ENCODE measurements at regions not wholly inside any gene's neighbourhood (a gene's known extent, or its start where the extent isn't known, plus 50 kb on each side); places are given as distances from the start of the nearest gene placed in this dataset.

- Histone ChIP-seq H3K4me3 (ENCODE audit: low read length in 2 of 2) (no peak overlapping the region), H3K4me1 (ENCODE audit: control insufficient read depth in 1 of 2, insufficient read depth in 2 of 2, low read length in 2 of 2) (no peaks in the 10 kb centered on the region), H3K36me3 (ENCODE audit: control insufficient read depth in 1 of 2, insufficient read depth in 2 of 2, low read length in 1 of 2) (no peaks in the 10 kb centered on the region), H3K27ac (ENCODE audit: low read depth in 1 of 2, low read length in 2 of 2) (no peak overlapping the region), H3K9me3 (ENCODE audit: control insufficient read depth, low read length) (no peaks in the 10 kb centered on the region), H3K27me3 (ENCODE audit: control insufficient read depth in 1 of 2, insufficient read depth in 2 of 2, low read length in 1 of 2) (no peaks in the 10 kb centered on the region)
- intact Hi-C loops (cut with DNase I), result no loop called here
- WGBS, 2 donors, result 38 to 51% methylated on average over 2 of the region's 2 CpGs
- ATAC-seq (ENCODE audit: low FRiP score), result no peak
- DNase-seq, result no peak
These were observed 122.7 kb upstream of the IGF1 start for GRCh38 chr12:102603021-102603420.

DNA sequence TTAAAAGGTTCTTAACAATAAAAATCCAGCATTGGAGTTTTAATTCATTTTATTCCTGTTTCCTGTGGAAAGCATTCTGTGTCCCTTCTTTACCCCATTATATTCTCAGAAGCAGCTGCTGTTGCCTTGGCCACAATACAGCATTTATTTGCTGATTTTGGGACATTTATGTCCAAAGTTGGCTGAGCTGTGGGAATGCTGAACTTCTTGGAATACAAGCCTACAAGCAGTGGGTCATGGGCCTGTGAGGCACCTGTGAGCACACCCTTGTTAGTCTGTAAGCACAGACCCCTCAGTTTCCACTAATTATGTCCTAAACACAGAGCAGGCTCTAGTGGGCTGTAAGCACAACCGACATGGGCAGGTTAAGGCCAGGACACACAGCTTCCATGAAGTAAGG lies 122.2 kb upstream of the IGF1 start:
- H3K27ac ChIP-seq (ENCODE audit: low read depth in 1 of 2, low read length in 2 of 2), result no peak overlapping the region
- 70 to 90% methylated on average over 1 of the region's 1 CpG for WGBS, 2 donors
- no peaks in the 10 kb centered on the region for H3K27me3 ChIP-seq (ENCODE audit: control insufficient read depth in 1 of 2, insufficient read depth in 2 of 2, low read length in 1 of 2)
- intact Hi-C loops (cut with DNase I), result no loop called here
- no peak for ATAC-seq (ENCODE audit: low FRiP score)
- no peaks in the 10 kb centered on the region for H3K36me3 ChIP-seq (ENCODE audit: control insufficient read depth in 1 of 2, insufficient read depth in 2 of 2, low read length in 1 of 2)
- no peak for DNase-seq
- H3K9me3 ChIP-seq (ENCODE audit: control insufficient read depth, low read length), result no peaks in the 10 kb centered on the region
- no peaks in the 10 kb centered on the region for H3K4me1 ChIP-seq (ENCODE audit: control insufficient read depth in 1 of 2, insufficient read depth in 2 of 2, low read length in 2 of 2)
- no peak overlapping the region for H3K4me3 ChIP-seq (ENCODE audit: low read length in 2 of 2)

- no peak for DNase-seq
- intact Hi-C loops (cut with DNase I), result no loop called here
- 84 to 90% methylated on average over 5 of the region's 5 CpGs for WGBS, 2 donors
- no peaks in the 10 kb centered on the region for H3K9me3 ChIP-seq (ENCODE audit: control insufficient read depth, low read length)
- no peaks in the 10 kb centered on the region for H3K27me3 ChIP-seq (ENCODE audit: control insufficient read depth in 1 of 2, insufficient read depth in 2 of 2, low read length in 1 of 2)
- no peak for ATAC-seq (ENCODE audit: low FRiP score)
- no peaks in the 10 kb centered on the region for H3K4me1 ChIP-seq (ENCODE audit: control insufficient read depth in 1 of 2, insufficient read depth in 2 of 2, low read length in 2 of 2)
- no peak overlapping the region for H3K4me3 ChIP-seq (ENCODE audit: low read length in 2 of 2)
- no peaks in the 10 kb centered on the region for H3K36me3 ChIP-seq (ENCODE audit: control insufficient read depth in 1 of 2, insufficient read depth in 2 of 2, low read length in 1 of 2)
- no peak overlapping the region for H3K27ac ChIP-seq (ENCODE audit: low read depth in 1 of 2, low read length in 2 of 2)
These were observed 121.3 kb upstream of the IGF1 start for GRCh38 chr12:102601621-102602020.

- Histone ChIP-seq H3K4me1 (ENCODE audit: control insufficient read depth in 1 of 2, insufficient read depth in 2 of 2, low read length in 2 of 2) (no peaks in the 10 kb centered on the region), H3K4me3 (ENCODE audit: low read length in 2 of 2) (no peak overlapping the region), H3K27ac (ENCODE audit: low read depth in 1 of 2, low read length in 2 of 2) (no peak overlapping the region), H3K9me3 (ENCODE audit: control insufficient read depth, low read length) (peaks cover 1% of the 10 kb centered on the region), H3K36me3 (ENCODE audit: control insufficient read depth in 1 of 2, insufficient read depth in 2 of 2, low read length in 1 of 2) (no peaks in the 10 kb centered on the region), H3K27me3 (ENCODE audit: control insufficient read depth in 1 of 2, insufficient read depth in 2 of 2, low read length in 1 of 2) (no peaks in the 10 kb centered on the region)
- intact Hi-C loops (cut with DNase I), result no loop called here
- DNase-seq (no peak), ATAC-seq (ENCODE audit: low FRiP score) (no peak)
- WGBS, 2 donors, result 70 to 78% methylated on average over 2 of the region's 2 CpGs
These were observed 116.3 kb upstream of the IGF1 start for GRCh38 chr12:102596687-102597086.

DNA sequence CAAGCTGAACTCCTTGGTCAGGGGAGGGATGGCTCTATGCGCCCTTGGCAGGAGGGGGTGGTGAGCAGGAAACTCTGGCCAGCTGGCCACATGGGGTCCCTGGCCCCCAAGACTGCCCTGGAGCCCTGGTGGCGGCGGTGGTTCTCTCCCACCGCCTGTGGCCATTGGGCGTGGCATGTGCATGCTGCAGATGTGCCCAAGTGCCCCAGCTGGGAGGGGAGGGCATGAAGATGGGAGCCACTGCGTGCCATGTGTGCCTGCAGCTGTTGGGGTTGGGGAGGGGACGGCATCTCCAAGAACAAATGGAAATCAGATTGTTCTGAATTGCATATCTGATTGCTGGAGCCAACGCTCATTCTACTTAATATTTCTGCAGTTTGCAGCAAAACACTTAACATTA lies 115.7 kb upstream of the IGF1 start:
- WGBS, 2 donors, result 84 to 89% methylated on average over 6 to 8 of the region's 8 CpGs
- Histone ChIP-seq H3K4me1 (ENCODE audit: control insufficient read depth in 1 of 2, insufficient read depth in 2 of 2, low read length in 2 of 2) (no peaks in the 10 kb centered on the region), H3K27ac (ENCODE audit: low read depth in 1 of 2, low read length in 2 of 2) (no peak overlapping the region), H3K27me3 (ENCODE audit: control insufficient read depth in 1 of 2, insufficient read depth in 2 of 2, low read length in 1 of 2) (no peaks in the 10 kb centered on the region), H3K9me3 (ENCODE audit: control insufficient read depth, low read length) (peaks cover 1% of the 10 kb centered on the region), H3K36me3 (ENCODE audit: control insufficient read depth in 1 of 2, insufficient read depth in 2 of 2, low read length in 1 of 2) (no peaks in the 10 kb centered on the region), H3K4me3 (ENCODE audit: low read length in 2 of 2) (no peak overlapping the region)
- ATAC-seq (ENCODE audit: low FRiP score), result no peak
- intact Hi-C loops (cut with DNase I), result no loop called here
- DNase-seq, result no peak

DNA sequence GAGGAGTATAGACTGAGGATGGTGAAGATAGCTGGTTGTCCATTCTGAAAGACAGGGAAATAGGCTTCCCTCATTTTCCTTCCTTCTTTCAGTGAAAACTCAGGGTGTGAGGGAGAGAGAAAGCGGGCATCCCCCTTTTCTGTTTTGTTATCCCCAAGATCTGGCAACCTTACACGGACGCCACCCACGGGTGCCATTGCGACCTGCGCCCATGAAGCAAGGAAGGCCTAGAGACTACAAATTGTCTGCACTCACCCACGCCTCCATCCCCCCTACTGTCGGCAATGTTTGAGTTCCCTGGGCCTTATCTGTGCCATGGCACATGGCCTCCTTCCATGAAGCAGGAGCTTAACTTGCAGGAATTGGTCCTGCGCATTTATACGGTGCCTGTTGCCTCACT lies 115.0 kb upstream of the IGF1 start:
- Histone ChIP-seq H3K4me1 (ENCODE audit: control insufficient read depth in 1 of 2, insufficient read depth in 2 of 2, low read length in 2 of 2) (no peaks in the 10 kb centered on the region), H3K36me3 (ENCODE audit: control insufficient read depth in 1 of 2, insufficient read depth in 2 of 2, low read length in 1 of 2) (no peaks in the 10 kb centered on the region), H3K4me3 (ENCODE audit: low read length in 2 of 2) (no peak overlapping the region), H3K27ac (ENCODE audit: low read depth in 1 of 2, low read length in 2 of 2) (no peak overlapping the region), H3K27me3 (ENCODE audit: control insufficient read depth in 1 of 2, insufficient read depth in 2 of 2, low read length in 1 of 2) (no peaks in the 10 kb centered on the region), H3K9me3 (ENCODE audit: control insufficient read depth, low read length) (peaks cover 1% of the 10 kb centered on the region)
- DNase-seq (no peak), ATAC-seq (ENCODE audit: low FRiP score) (no peak)
- intact Hi-C loops (cut with DNase I), result no loop called here
- WGBS, 2 donors, result 90 to 94% methylated on average over 10 of the region's 10 CpGs

- WGBS, 2 donors, result 64 to 77% methylated on average over 4 of the region's 4 CpGs
- intact Hi-C loops (cut with DNase I), result no loop called here
- DNase-seq (no peak), ATAC-seq (ENCODE audit: low FRiP score) (no peak)
- Histone ChIP-seq H3K4me3 (ENCODE audit: low read length in 2 of 2) (no peak overlapping the region), H3K27me3 (ENCODE audit: control insufficient read depth in 1 of 2, insufficient read depth in 2 of 2, low read length in 1 of 2) (no peaks in the 10 kb centered on the region), H3K9me3 (ENCODE audit: control insufficient read depth, low read length) (peaks cover 1% of the 10 kb centered on the region), H3K27ac (ENCODE audit: low read depth in 1 of 2, low read length in 2 of 2) (no peak overlapping the region), H3K36me3 (ENCODE audit: control insufficient read depth in 1 of 2, insufficient read depth in 2 of 2, low read length in 1 of 2) (no peaks in the 10 kb centered on the region), H3K4me1 (ENCODE audit: control insufficient read depth in 1 of 2, insufficient read depth in 2 of 2, low read length in 2 of 2) (no peaks in the 10 kb centered on the region)
These were observed 112.8 kb upstream of the IGF1 start for GRCh38 chr12:102593134-102593533.

GRCh38 chr12:102592134-102592533 lies 111.8 kb upstream of the IGF1 start:
- no peak overlapping the region for H3K27ac ChIP-seq (ENCODE audit: low read depth in 1 of 2, low read length in 2 of 2)
- ATAC-seq (ENCODE audit: low FRiP score) (no peak), DNase-seq (no peak)
- intact Hi-C loops (cut with DNase I), result no loop called here
- H3K36me3 ChIP-seq (ENCODE audit: control insufficient read depth in 1 of 2, insufficient read depth in 2 of 2, low read length in 1 of 2), result no peaks in the 10 kb centered on the region
- peaks cover 1% of the 10 kb centered on the region for H3K9me3 ChIP-seq (ENCODE audit: control insufficient read depth, low read length)
- H3K4me1 ChIP-seq (ENCODE audit: control insufficient read depth in 1 of 2, insufficient read depth in 2 of 2, low read length in 2 of 2), result no peaks in the 10 kb centered on the region
- WGBS, 2 donors, result 86 to 87% methylated on average over 3 of the region's 3 CpGs
- H3K4me3 ChIP-seq (ENCODE audit: low read length in 2 of 2), result no peak overlapping the region
- no peaks in the 10 kb centered on the region for H3K27me3 ChIP-seq (ENCODE audit: control insufficient read depth in 1 of 2, insufficient read depth in 2 of 2, low read length in 1 of 2)

DNA sequence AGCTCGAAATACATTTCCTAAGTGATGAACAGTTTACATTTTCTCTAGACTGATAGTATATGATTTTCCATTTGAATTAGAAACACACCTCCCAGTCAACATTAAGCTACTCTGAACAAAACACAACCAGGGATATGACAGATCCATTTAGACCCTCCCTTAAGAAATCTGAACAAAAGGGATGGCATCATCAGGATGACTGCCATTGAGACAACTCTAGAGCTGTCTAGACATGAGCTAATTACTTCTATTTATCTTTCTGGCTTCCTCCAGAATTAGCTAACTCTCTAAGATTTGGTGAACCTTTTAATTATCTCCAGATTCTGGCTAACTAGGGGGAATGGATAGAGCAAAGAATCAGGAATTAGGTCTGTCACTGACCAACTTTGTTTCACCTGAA lies 92.9 kb upstream of the IGF1 start:
- H3K4me3 ChIP-seq (ENCODE audit: low read length in 2 of 2), result no peak overlapping the region
- no peaks in the 10 kb centered on the region for H3K27me3 ChIP-seq (ENCODE audit: control insufficient read depth in 1 of 2, insufficient read depth in 2 of 2, low read length in 1 of 2)
- 79 to 83% methylated on average over 1 of the region's 1 CpG for WGBS, 2 donors
- no peak for DNase-seq
- H3K36me3 ChIP-seq (ENCODE audit: control insufficient read depth in 1 of 2, insufficient read depth in 2 of 2, low read length in 1 of 2), result no peaks in the 10 kb centered on the region
- no peak for ATAC-seq (ENCODE audit: low FRiP score)
- no peak overlapping the region for H3K27ac ChIP-seq (ENCODE audit: low read depth in 1 of 2, low read length in 2 of 2)
- H3K9me3 ChIP-seq (ENCODE audit: control insufficient read depth, low read length), result peaks cover 2% of the 10 kb centered on the region
- intact Hi-C loops (cut with DNase I), result no loop called here
- H3K4me1 ChIP-seq (ENCODE audit: control insufficient read depth in 1 of 2, insufficient read depth in 2 of 2, low read length in 2 of 2), result no peaks in the 10 kb centered on the region
